DMS79 (cell line): ENCODE measurements at regions not wholly inside any gene's neighbourhood (a gene's known extent, or its start where the extent isn't known, plus 50 kb on each side); places are given as distances from the start of the nearest gene placed in this dataset.
"Not testable (repeated sequence)": the region's sequence is repeated elsewhere in the genome, so short reads cannot be mapped to it uniquely, and the experiment has no call there.

ENCODE experiments used
- DNase-seq: peaks from one replicate; lab custom pipeline; 2025; lab: John Stamatoyannopoulos, UW

GRCh38 chr10:117750616-117751015 is 208.1 kb downstream of the EMX2 start:
- no peak for DNase-seq

GRCh38 chr10:117751259-117751658 is 208.7 kb downstream of the EMX2 start:
- no peak for DNase-seq

- DNase-seq, result no peak
These were observed 209.6 kb downstream of the EMX2 start for GRCh38 chr10:117752103-117752502.

GRCh38 chr10:117754770-117755658 is 212.5 kb downstream of the EMX2 start:
- no peak for DNase-seq

GRCh38 chr10:117755659-117756014 is 213.1 kb downstream of the EMX2 start:
- DNase-seq, result no peak

- DNase-seq, result no peak
These were observed 214.7 kb downstream of the EMX2 start for GRCh38 chr10:117757086-117757720.

- DNase-seq, result no peak
These were observed 216.7 kb downstream of the EMX2 start for GRCh38 chr10:117759266-117759665.

- DNase-seq, result no peak
These were observed 219.1 kb downstream of the EMX2 start for GRCh38 chr10:117761695-117762094.

GRCh38 chr10:117762126-117762818 is 219.7 kb downstream of the EMX2 start:
- DNase-seq, result no peak

- DNase-seq, result no peak
These were observed 220.2 kb downstream of the EMX2 start for GRCh38 chr10:117762819-117763172.

- DNase-seq, result no peak
These were observed 221.0 kb downstream of the EMX2 start for GRCh38 chr10:117763528-117763927.

GRCh38 chr10:117768333-117769042 is 225.9 kb downstream of the EMX2 start:
- DNase-seq, result no peak

GRCh38 chr10:117775526-117775925 is 233.0 kb downstream of the EMX2 start:
- no peak for DNase-seq

GRCh38 chr10:117777222-117777621 is 234.7 kb downstream of the EMX2 start:
- DNase-seq, result not testable (repeated sequence)

GRCh38 chr10:117778241-117778640 is 235.7 kb downstream of the EMX2 start:
- DNase-seq, result no peak

- no peak for DNase-seq
These were observed 237.9 kb downstream of the EMX2 start for GRCh38 chr10:117780411-117780810.

GRCh38 chr10:117781216-117781831 is 238.8 kb downstream of the EMX2 start:
- no peak for DNase-seq

GRCh38 chr10:117782276-117782675 is 239.7 kb downstream of the EMX2 start:
- no peak for DNase-seq

GRCh38 chr10:117783698-117784395 is 241.3 kb downstream of the EMX2 start:
- DNase-seq, result no peak

GRCh38 chr10:117784776-117785175 is 242.2 kb downstream of the EMX2 start:
- DNase-seq, result no peak

- no peak for DNase-seq
These were observed 246.4 kb downstream of the EMX2 start for GRCh38 chr10:117788911-117789310.
